Lower lobe of right lung (tissue), 2 donors: ENCODE measurements at regions not wholly inside any gene's neighbourhood (a gene's known extent, or its start where the extent isn't known, plus 50 kb on each side); places are given as distances from the start of the nearest gene placed in this dataset.
A peak's percentile ranks its signal among the peaks of the same experiment; 100 is the strongest.

Source experiments
- ATAC-seq, 2 donors: fragments of 200-7000 bp; cut with Tn5 transposase; one replicate each; pipeline ENCODE4 v1.9.1; 2020 to 2022; ENCODE audit warnings: mild to moderate bottlenecking in 2 of 2, moderate library complexity in 2 of 2
- DNase-seq: peaks from one replicate; pipeline ENCODE4 v3.0.0-alpha.2; 2020
- H3K27ac ChIP-seq: fragments of 200-600 bp; one replicate; pipeline ENCODE4 v1.8.0; 2022
- H3K27me3 ChIP-seq: fragments of 200-600 bp; one replicate; pipeline ENCODE4 v1.8.0; 2022; ENCODE audit warnings: low read depth
- H3K36me3 ChIP-seq: fragments of 200-600 bp; one replicate; pipeline ENCODE4 v1.8.0; 2022; ENCODE audit warnings: mild to moderate bottlenecking
- H3K4me1 ChIP-seq: fragments of 200-600 bp; one replicate; pipeline ENCODE4 v1.8.0; 2022
- H3K4me3 ChIP-seq: fragments of 200-600 bp; one replicate; pipeline ENCODE4 v1.8.0; 2022; ENCODE audit warnings: mild to moderate bottlenecking
- H3K9me3 ChIP-seq: fragments of 200-600 bp; one replicate; pipeline ENCODE4 v1.8.0; 2022
- CTCF ChIP-seq: fragments of 200-600 bp; IDR thresholded peaks from one replicate; pipeline ENCODE4 v1.8.0; 2022; ENCODE audit warnings: antibody characterized with exemption, mild to moderate bottlenecking
- intact Hi-C: fragments of 100-400 bp; cut with DNase I; formaldehyde crosslinking; loops from one replicate; pipeline ENCODE4 v1.11.0; 2022
- donor health status: DM: no; HTN: yes; CAD: no; lungs with severe emphysema.

DNA sequence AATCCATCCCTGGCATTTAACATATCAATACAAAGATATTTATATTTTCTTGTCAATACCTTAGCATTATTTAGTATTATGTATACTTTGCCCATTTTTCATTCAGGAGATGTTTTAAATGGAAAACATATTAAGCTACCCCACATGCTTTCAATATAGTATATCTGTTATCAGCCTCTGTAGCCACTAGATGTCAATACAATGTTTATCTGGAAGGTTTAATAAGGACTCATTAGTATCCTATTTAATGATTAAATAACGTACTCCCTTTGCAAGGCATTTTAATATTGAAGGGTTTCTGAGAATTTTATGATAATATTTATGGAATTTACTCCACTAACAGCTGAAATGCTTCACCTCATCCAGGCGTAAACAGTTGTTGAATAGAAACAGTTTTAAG, 329.5 kb upstream of the ADGRL2 start:
- Histone ChIP-seq H3K36me3 (no peaks in the 10 kb centered on the region), H3K4me3 (no peak overlapping the region), H3K9me3 (no peaks in the 10 kb centered on the region), H3K4me1 (no peaks in the 10 kb centered on the region), H3K27ac (no peak overlapping the region), H3K27me3 (no peaks in the 10 kb centered on the region)
- no peak for ATAC-seq
- DNase-seq = no peak
- TF ChIP-seq CTCF = peak; percentile 8
- intact Hi-C loops = no loop called here

DNA sequence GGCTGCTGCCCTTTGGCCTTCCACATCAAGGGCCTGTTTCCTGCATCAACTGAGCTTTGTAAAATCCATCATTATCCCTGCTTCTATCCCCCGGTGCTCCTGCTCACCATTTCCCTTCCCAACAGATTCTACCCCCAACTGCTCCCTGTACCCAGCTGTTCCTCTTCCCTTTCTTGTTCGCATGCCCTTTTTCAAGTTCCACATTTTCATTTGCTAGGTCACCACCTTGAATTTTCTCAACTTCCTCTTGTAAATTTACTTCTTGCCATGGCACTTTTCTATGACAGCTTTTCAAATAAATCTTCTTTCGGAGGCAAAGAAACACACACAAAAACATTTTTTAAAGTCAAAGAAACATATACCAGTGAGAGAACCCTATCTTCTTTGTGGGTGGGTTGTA, 330.5 kb upstream of the ADGRL2 start:
- intact Hi-C loops = no loop called here
- Histone ChIP-seq H3K27ac (no peak overlapping the region), H3K36me3 (no peaks in the 10 kb centered on the region), H3K27me3 (no peaks in the 10 kb centered on the region), H3K4me1 (no peaks in the 10 kb centered on the region), H3K4me3 (no peak overlapping the region), H3K9me3 (no peaks in the 10 kb centered on the region)
- TF ChIP-seq CTCF = no peak
- ATAC-seq = no peak
- no peak for DNase-seq

DNA sequence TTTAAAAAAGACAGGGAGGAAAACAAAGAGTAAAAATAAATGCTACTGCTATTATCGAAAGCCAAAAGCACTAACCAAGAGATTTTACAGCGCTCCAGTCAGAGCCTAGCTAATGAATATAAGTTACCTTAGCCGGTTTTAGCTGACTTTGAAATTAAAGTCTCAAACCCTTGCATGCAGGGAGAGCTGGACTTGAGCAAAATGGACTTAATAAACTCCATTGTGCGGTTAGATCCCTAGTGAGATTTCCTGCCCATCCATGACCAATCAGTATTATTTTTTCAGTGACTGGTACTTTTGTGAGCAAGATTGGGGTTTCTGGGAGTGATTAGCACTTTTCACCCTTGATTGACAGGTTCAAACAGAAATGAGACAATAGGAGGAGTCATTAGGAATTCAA, 333.4 kb upstream of the ADGRL2 start:
- no peak for DNase-seq
- intact Hi-C loops = no loop called here

GRCh38 chr1:81466961-81467360, 333.8 kb upstream of the ADGRL2 start:
- TF ChIP-seq CTCF = no peak
- no peaks in the 10 kb centered on the region for H3K27me3 ChIP-seq
- DNase-seq (no peak), ATAC-seq (no peak)
- intact Hi-C loops = no loop called here
- no peaks in the 10 kb centered on the region for H3K9me3 ChIP-seq
- no peak overlapping the region for H3K4me3 ChIP-seq
- no peak overlapping the region for H3K27ac ChIP-seq
- no peaks in the 10 kb centered on the region for H3K36me3 ChIP-seq
- no peaks in the 10 kb centered on the region for H3K4me1 ChIP-seq

More for the DNA sequence above, 333.4 kb upstream of the ADGRL2 start:
- no peak overlapping the region for H3K4me3 ChIP-seq
- H3K4me1 ChIP-seq = no peaks in the 10 kb centered on the region
- H3K36me3 ChIP-seq = no peaks in the 10 kb centered on the region
- TF ChIP-seq CTCF = no peak
- H3K27me3 ChIP-seq = no peaks in the 10 kb centered on the region
- no peak overlapping the region for H3K27ac ChIP-seq
- no peak for ATAC-seq
- no peaks in the 10 kb centered on the region for H3K9me3 ChIP-seq

DNA sequence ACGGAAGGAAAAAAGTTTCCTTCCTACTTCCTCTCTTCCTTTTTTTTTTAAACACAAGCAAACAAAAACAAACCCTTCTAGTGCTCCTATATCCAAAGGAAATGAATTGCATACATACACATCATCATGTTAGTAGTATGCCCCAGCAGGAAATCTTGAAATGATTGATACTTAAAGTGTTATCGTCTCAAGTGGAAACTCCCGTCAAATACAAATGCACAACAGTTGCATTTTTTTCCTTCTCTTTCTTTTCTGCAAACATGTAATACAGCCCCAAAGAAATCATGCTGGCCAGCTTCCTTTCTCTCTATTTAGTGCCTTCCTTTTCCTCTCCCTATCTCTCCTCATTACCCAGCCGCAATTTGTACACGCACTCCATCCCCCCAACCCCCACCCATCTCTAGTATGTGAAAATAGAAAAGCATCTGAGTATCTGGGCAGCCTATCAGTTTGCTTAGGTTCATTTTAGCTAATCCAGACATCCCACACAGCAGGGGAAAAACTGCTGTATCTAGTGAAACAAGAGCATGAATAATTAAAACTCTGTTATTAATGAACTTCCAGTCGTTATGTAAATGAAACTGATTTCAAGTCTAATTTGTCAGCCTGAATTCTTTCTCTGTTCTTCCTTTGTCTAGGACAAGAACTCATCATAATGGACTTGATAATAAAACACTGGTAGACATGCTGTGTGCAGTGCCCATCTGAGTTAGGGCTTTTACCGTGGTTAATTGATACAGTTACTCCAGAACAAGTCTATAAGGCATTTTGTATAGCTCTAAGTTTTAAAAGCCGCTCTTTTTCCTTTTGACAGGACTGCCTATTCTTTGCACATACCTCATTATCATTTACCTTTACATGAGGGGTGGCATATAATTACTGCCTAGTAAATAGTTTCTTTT, 336.5 kb upstream of the ADGRL2 start:
- no peak for ATAC-seq

More for the DNA sequence above, 336.5 kb upstream of the ADGRL2 start:
- no peak overlapping the region for H3K27ac ChIP-seq
- H3K4me1 ChIP-seq = no peaks in the 10 kb centered on the region
- no peak overlapping the region for H3K4me3 ChIP-seq
- intact Hi-C loops = no loop called here
- no peaks in the 10 kb centered on the region for H3K9me3 ChIP-seq
- H3K27me3 ChIP-seq = no peaks in the 10 kb centered on the region
- no peaks in the 10 kb centered on the region for H3K36me3 ChIP-seq
- TF ChIP-seq CTCF = no peak
- no peak for DNase-seq
